CD14-positive monocyte (primary cell): ENCODE measurements at regions not wholly inside any gene's neighbourhood (a gene's known extent, or its start where the extent isn't known, plus 50 kb on each side); places are given as distances from the start of the nearest gene placed in this dataset.
A peak's percentile ranks its signal among the peaks of the same experiment; 100 is the strongest.

Experiments
- DNase-seq, 3 donors: peaks; one replicate each; pipeline ENCODE4 v3.0.0-alpha.2; 2011 to 2022
- H2AFZ ChIP-seq: 2 replicates; pipeline ENCODE4 v1.6.0; 2012; ENCODE audit warnings: mild to moderate bottlenecking, low read depth, low read length, inconsistent platforms; ENCODE audit not compliant: insufficient read depth, poor library complexity, severe bottlenecking
- H3K27ac ChIP-seq, 2 donors: 1 replicate in 1 of 2; 2 replicates in 1 of 2; pipeline ENCODE4 v1.5.1; 2012 to 2013; ENCODE audit warnings: low read length in 2 of 2, control low read depth in 1 of 2, inconsistent platforms in 1 of 2, low read depth in 1 of 2, mild to moderate bottlenecking in 1 of 2
- H3K27me3 ChIP-seq, 2 donors: one replicate each; pipeline versions ENCODE4 v1.6.0 to v1.6.1; 2011 to 2013; ENCODE audit warnings: low read length in 2 of 2; ENCODE audit not compliant: control insufficient read depth in 2 of 2, insufficient read depth in 2 of 2
- H3K36me3 ChIP-seq, 2 donors: replicated peaks in 1 of 2; 1 replicate in 1 of 2; 2 replicates in 1 of 2; pipeline versions ENCODE4 v1.5.1 to v1.6.1; 2012 to 2013; ENCODE audit warnings: low read length in 2 of 2, control low read depth in 1 of 2, inconsistent platforms in 1 of 2, mild to moderate bottlenecking in 1 of 2; ENCODE audit not compliant: insufficient read depth in 2 of 2, control insufficient read depth in 1 of 2
- H3K4me1 ChIP-seq, 2 donors: 1 replicate in 1 of 2; 2 replicates in 1 of 2; pipeline versions ENCODE4 v1.5.1 to v1.6.1; 2012 to 2013; ENCODE audit warnings: low read length in 2 of 2, control low read depth in 1 of 2, inconsistent platforms in 1 of 2, mild to moderate bottlenecking in 1 of 2, moderate library complexity in 1 of 2; ENCODE audit not compliant: insufficient read depth in 2 of 2, control insufficient read depth in 1 of 2
- H3K4me2 ChIP-seq: replicated peaks from 2 replicates; pipeline ENCODE3; 2012; ENCODE audit warnings: low read length, moderate library complexity, mild to moderate bottlenecking; ENCODE audit not compliant: poor library complexity, severe bottlenecking; ENCODE audit errors: extremely low read depth
- H3K4me3 ChIP-seq, 3 experiments: fragments of 200-600 bp in 1 of 3; sonication (generic) in 1 of 3; replicated peaks in 1 of 3; 1 replicate in 2 of 3; 2 replicates in 1 of 3; pipeline ENCODE4 v1.5.1; 2011 to 2013; ENCODE audit warnings: low read length in 3 of 3, mild to moderate bottlenecking in 3 of 3, control low read depth in 2 of 3, low read depth in 2 of 3, inconsistent platforms in 1 of 3, moderate library complexity in 1 of 3
- H3K79me2 ChIP-seq: 2 replicates; pipeline ENCODE4 v1.6.0; 2012; ENCODE audit warnings: mild to moderate bottlenecking, control low read depth, inconsistent platforms, low read length, moderate library complexity; ENCODE audit not compliant: insufficient read depth
- H3K9ac ChIP-seq: 2 replicates; pipeline ENCODE4 v1.6.0; 2017; ENCODE audit warnings: low read length, mild to moderate bottlenecking; ENCODE audit not compliant: insufficient read depth, poor library complexity, severe bottlenecking
- H3K9me3 ChIP-seq, 2 donors: replicated peaks in 1 of 2; 1 replicate in 1 of 2; 2 replicates in 1 of 2; pipeline versions ENCODE4 v1.5.1 to v1.6.1; 2012 to 2013; ENCODE audit warnings: low read length in 2 of 2, control low read depth in 1 of 2; ENCODE audit not compliant: control insufficient read depth in 1 of 2, insufficient read depth in 1 of 2
- H4K20me1 ChIP-seq: 2 replicates; pipeline ENCODE4 v1.6.0; 2012; ENCODE audit warnings: mild to moderate bottlenecking, low read length, control low read depth, moderate library complexity; ENCODE audit not compliant: insufficient read depth
- H3K27ac Mint-ChIP-seq, 7 donors: one replicate each; pipeline ENCODE4 v1.8.0; 2020; ENCODE audit warnings: mild to moderate bottlenecking in 7 of 7, mixed read lengths in 7 of 7, moderate library complexity in 6 of 7, inconsistent platforms in 2 of 7
- H3K27me3 Mint-ChIP-seq, 3 donors: one replicate each; pipeline ENCODE4 v1.8.0; 2021 to 2022; ENCODE audit warnings: low read depth in 3 of 3, mild to moderate bottlenecking in 3 of 3, mixed read lengths in 3 of 3, moderate library complexity in 3 of 3, inconsistent platforms in 1 of 3
- H3K36me3 Mint-ChIP-seq, 2 donors: one replicate each; pipeline ENCODE4 v1.8.0; 2020; ENCODE audit warnings: mixed read lengths in 2 of 2, inconsistent platforms in 1 of 2, mild to moderate bottlenecking in 1 of 2
- H3K4me1 Mint-ChIP-seq: one replicate; pipeline ENCODE4 v1.8.0; 2020; ENCODE audit warnings: mild to moderate bottlenecking, mixed read lengths
- H3K4me3 Mint-ChIP-seq, 2 donors: one replicate each; pipeline ENCODE4 v1.8.0; 2020; ENCODE audit warnings: mild to moderate bottlenecking in 2 of 2, mixed read lengths in 2 of 2, moderate library complexity in 1 of 2
- H3K9me3 Mint-ChIP-seq, 7 donors: one replicate each; pipeline ENCODE4 v1.8.0; 2020 to 2022; ENCODE audit warnings: mixed read lengths in 7 of 7, mild to moderate bottlenecking in 6 of 7, moderate library complexity in 6 of 7, inconsistent platforms in 2 of 7
- CTCF ChIP-seq: fragments of 200-600 bp; IDR thresholded peaks from one replicate; pipeline ENCODE4 v1.8.0; 2022; ENCODE audit warnings: antibody characterized with exemption, mild to moderate bottlenecking
- WGBS: methylation state at CpG from one replicate; pipeline ENCODE4 v1.1.5; 2013; ENCODE audit warnings: missing lambda C conversion rate; ENCODE audit not compliant: insufficient coverage; 5-methylcytosine and 5-hydroxymethylcytosine counted together
- intact Hi-C, 2 donors: fragments of 100-400 bp; cut with micrococcal nuclease; formaldehyde crosslinking; loops; one replicate each; pipeline versions ENCODE4 v1.15.0 to v1.15.1; 2023

DNA sequence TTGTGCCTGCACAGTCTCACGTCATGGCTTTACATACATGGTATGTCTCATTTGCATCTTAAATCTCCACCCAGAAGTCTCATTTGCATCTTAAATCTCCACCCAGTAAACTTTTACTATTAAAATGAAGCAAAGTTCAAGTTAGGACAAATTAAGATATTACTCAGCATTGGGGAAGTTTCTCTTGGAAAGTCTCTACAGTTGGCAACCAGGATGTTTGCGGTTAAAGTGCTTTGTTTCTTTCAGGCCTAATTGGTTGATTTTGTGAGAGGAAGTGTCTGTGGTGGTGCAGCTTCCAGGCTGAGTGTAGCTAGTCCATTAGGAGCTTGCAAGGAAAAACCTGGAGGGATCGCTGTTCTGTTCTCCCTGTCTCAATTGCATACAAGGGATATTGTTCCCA is 1373.3 kb upstream of the GOT2 start:
- Mint-ChIP-seq H3K4me1 (peaks cover 13% of the 10 kb centered on the region), H3K27me3 (no peaks in the 10 kb centered on the region), H3K4me3 (peak overlapping the region; percentile 34 to 89), H3K36me3 (no peaks in the 10 kb centered on the region), H3K9me3 (peaks cover 0 to 3% (median 2%) of the 10 kb centered on the region in 7 donors), H3K27ac (peak overlapping the region in 5 of 7 donors; percentile 3 to 75 (median 48))
- intact Hi-C loops = no loop called here
- H3K27ac ChIP-seq = peak overlapping the region in 1 of 2 donors; percentile 49
- no peaks in the 10 kb centered on the region for H3K36me3 ChIP-seq
- peaks cover 18 to 20% of the 10 kb centered on the region in 2 donors for H3K4me1 ChIP-seq
- no peaks in the 10 kb centered on the region for H3K79me2 ChIP-seq
- no peak overlapping the region for H3K9ac ChIP-seq
- no peaks in the 10 kb centered on the region for H4K20me1 ChIP-seq
- H2AFZ ChIP-seq = no peak overlapping the region
- peak overlapping the region; percentile 9 to 64 (median 25) for H3K4me3 ChIP-seq
- no peaks in the 10 kb centered on the region for H3K27me3 ChIP-seq
- TF ChIP-seq CTCF = no peak
- DNase-seq = peak; percentile 29 to 73 (median 31)
- H3K4me2 ChIP-seq = peak overlapping the region; percentile 61
- WGBS = 60% methylated on average over 1 of the region's 3 CpGs
- H3K9me3 ChIP-seq = no peaks in the 10 kb centered on the region

DNA sequence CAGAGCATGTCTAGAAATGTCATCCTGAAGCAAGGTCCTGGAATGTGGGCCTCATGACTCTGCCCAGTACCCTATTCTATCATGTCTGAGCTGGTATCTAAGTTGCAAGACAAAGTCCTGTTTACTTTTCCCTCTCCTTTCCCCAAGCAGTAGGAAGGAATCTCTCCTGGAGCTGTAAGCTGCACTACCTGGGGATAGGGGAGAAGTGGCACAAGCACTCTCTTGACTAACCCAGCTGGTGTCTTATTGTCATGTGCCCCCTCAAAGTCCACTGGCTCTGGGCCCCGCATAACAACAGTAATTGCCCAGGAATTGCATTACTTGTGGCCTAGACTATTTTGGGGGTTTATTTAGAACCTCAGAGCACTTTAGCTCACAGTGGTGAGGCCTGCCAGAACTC is 1366.3 kb upstream of the GOT2 start:
- Mint-ChIP-seq H3K4me1 (no peaks in the 10 kb centered on the region), H3K36me3 (no peaks in the 10 kb centered on the region), H3K27ac (no peak overlapping the region), H3K9me3 (peaks cover 1 to 18% (median 7%) of the 10 kb centered on the region in 7 donors), H3K4me3 (no peak overlapping the region), H3K27me3 (peaks cover 0 to 1% (median 0%) of the 10 kb centered on the region in 3 donors)
- no peaks in the 10 kb centered on the region for H4K20me1 ChIP-seq
- DNase-seq = no peak
- no peaks in the 10 kb centered on the region for H3K27me3 ChIP-seq
- H3K4me2 ChIP-seq = no peak overlapping the region
- H3K27ac ChIP-seq = no peak overlapping the region
- TF ChIP-seq CTCF = no peak
- H2AFZ ChIP-seq = no peak overlapping the region
- H3K9ac ChIP-seq = no peak overlapping the region
- 100% methylated on average over 1 of the region's 1 CpG for WGBS
- H3K4me1 ChIP-seq = no peaks in the 10 kb centered on the region
- intact Hi-C loops = no loop called here
- peaks cover 0 to 5% of the 10 kb centered on the region in 2 donors for H3K9me3 ChIP-seq
- no peak overlapping the region for H3K4me3 ChIP-seq
- H3K79me2 ChIP-seq = no peaks in the 10 kb centered on the region
- no peaks in the 10 kb centered on the region for H3K36me3 ChIP-seq
